LNCaP clone FGC (cell line): ENCODE measurements at regions not wholly inside any gene's neighbourhood (a gene's known extent, or its start where the extent isn't known, plus 50 kb on each side); places are given as distances from the start of the nearest gene placed in this dataset.
"Not testable (repeated sequence)": the region's sequence is repeated elsewhere in the genome, so short reads cannot be mapped to it uniquely, and the experiment has no call there.

ENCODE experiments used
- DNase-seq: peaks from one replicate; pipeline ENCODE4 v3.0.0-alpha.2; 2011; ENCODE audit warnings: low read depth
- H3K4me3 ChIP-seq: 2 replicates; pipeline ENCODE4 v1.5.1; 2011; ENCODE audit warnings: mild to moderate bottlenecking, low read depth, low read length, control low read depth
- CTCF ChIP-seq: IDR thresholded peaks from 2 replicates; pipeline ENCODE4 v1.5.1; 2012; ENCODE audit warnings: mild to moderate bottlenecking; ENCODE audit not compliant: control insufficient read depth, insufficient read depth; ENCODE audit errors: extremely low read depth

- H3K4me3 ChIP-seq = no peak overlapping the region
- no peak for DNase-seq
- peak; percentile 11; the same call in 1 of the 2 replicates for TF ChIP-seq CTCF
These were observed 146.5 kb downstream of the SPANXN1 start for GRCh38 chrX:145393702-145394235.

GRCh38 chrX:145394344-145394743 lies 147.0 kb downstream of the SPANXN1 start:
- TF ChIP-seq CTCF = no peak
- no peak overlapping the region for H3K4me3 ChIP-seq
- no peak for DNase-seq

- DNase-seq = no peak
- H3K4me3 ChIP-seq = no peak overlapping the region
- TF ChIP-seq CTCF = no peak
These were observed 149.3 kb downstream of the SPANXN1 start for GRCh38 chrX:145396612-145397011.

GRCh38 chrX:145405012-145405411 lies 157.7 kb downstream of the SPANXN1 start:
- peak; percentile 42; the same call in 1 of the 2 replicates for TF ChIP-seq CTCF
- no peak for DNase-seq
- H3K4me3 ChIP-seq = no peak overlapping the region

- DNase-seq = no peak
- no peak overlapping the region for H3K4me3 ChIP-seq
- no peak for TF ChIP-seq CTCF
These were observed 163.3 kb downstream of the SPANXN1 start for GRCh38 chrX:145410622-145411021.

GRCh38 chrX:145436211-145436610 lies 188.9 kb downstream of the SPANXN1 start:
- not testable (repeated sequence) for DNase-seq, H3K4me3 ChIP-seq

GRCh38 chrX:145464650-145465049 lies 217.3 kb downstream of the SPANXN1 start:
- no peak for TF ChIP-seq CTCF
- H3K4me3 ChIP-seq = no peak overlapping the region
- no peak for DNase-seq
